ENCODE measurements at regions not wholly inside any gene's neighbourhood (a gene's known extent, or its start where the extent isn't known, plus 50 kb on each side); places are given as distances from the start of the nearest gene placed in this dataset.
"Not testable (repeated sequence)": the region's sequence is repeated elsewhere in the genome, so short reads cannot be mapped to it uniquely, and the experiment has no call there.

DNA sequence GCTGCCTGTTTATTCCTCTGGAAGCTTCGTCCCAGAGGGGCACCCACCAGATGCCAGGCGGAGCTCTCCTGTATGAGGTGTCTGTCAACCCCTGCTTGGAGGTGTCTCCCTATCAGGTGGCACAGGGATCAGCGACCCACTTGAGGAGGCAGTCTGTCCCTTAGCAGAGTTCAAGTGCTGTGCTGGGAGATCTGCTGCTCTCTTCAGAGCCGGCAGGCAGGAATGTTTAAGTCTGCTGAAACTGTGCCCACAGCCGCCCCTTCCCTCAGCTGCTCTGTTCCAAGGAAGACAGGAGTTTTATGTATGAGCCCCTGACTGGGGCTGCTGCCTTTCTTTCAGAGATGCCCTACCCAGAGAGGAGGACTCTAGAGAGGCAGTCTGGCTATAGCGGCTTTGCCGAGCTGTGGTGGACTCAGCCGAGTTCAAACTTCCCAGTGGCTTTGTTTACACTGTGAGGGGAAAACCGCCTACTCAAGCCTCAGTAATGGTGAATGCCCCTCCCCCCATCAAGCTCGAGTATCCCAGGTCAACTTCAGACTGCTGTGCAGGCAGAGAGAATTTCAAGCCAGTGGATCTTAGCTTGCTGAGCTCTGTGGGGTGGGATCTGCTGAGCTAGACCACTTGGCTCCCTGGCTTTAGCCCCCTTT is 279.8 kb downstream of the TTC8 start:
- DNase-seq (ENCODE audit: extremely low spot score, insufficient read length, low read depth); FAIRE-seq: not testable (repeated sequence)

DNA sequence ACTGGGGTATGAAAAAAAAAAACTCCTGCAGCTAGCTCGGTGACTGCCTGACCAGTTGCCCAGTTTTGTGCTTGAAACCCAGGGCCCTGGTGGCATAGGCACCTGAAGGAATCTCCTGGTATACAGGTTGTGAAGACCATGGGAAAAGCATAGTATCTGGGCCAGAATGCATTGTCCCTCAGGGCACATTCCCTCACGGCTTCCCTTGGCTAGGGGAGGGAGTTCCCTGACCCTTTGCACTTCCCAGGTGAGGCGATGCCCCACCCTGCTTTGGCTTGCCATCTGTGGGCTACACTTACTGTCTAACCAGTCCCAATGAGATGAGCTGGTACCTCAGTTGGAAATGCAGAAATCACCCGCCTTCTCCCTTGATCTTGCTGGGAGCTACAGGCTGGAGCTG is 280.4 kb downstream of the TTC8 start:
- not testable (repeated sequence) for DNase-seq (ENCODE audit: extremely low spot score, insufficient read length, low read depth); FAIRE-seq

Data from GM18507 (cell line).